ENCODE measurements at regions not wholly inside any gene's neighbourhood (a gene's known extent, or its start where the extent isn't known, plus 50 kb on each side); places are given as distances from the start of the nearest gene placed in this dataset.

DNA sequence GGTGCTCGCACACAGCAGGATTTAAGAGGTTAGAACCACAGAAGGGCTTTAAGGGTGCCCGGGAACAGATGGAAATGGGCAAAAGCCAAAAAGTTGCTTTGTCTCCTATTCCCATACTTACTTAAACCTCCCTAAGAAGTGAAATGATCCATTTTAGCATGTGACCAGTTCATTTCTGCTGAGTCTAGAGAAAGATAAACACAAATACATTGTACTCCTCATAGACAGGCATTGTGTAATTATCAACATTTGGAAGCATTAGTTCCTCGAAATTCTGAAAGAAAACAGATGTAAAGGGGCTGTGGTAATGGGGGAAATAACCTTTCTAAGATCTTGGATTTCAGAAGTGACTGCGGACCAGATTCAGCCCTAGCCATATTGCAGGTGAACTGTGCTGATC is 178.3 kb downstream of the CYB561 start:
- Mint-ChIP-seq H3K4me3 (ENCODE audit: unreplicated experiment) (no peak overlapping the region), H3K9me3 (ENCODE audit: unreplicated experiment) (peaks cover 10% of the 10 kb centered on the region), H3K36me3 (ENCODE audit: unreplicated experiment) (peaks cover 17% of the 10 kb centered on the region), H3K27me3 (ENCODE audit: unreplicated experiment) (no peaks in the 10 kb centered on the region), H3K4me1 (ENCODE audit: unreplicated experiment) (no peaks in the 10 kb centered on the region), H3K27ac (ENCODE audit: unreplicated experiment) (no peak overlapping the region)
- DNase-seq (ENCODE audit: extremely low spot score, unreplicated experiment), result no peak
- TF ChIP-seq, protein P1, sequence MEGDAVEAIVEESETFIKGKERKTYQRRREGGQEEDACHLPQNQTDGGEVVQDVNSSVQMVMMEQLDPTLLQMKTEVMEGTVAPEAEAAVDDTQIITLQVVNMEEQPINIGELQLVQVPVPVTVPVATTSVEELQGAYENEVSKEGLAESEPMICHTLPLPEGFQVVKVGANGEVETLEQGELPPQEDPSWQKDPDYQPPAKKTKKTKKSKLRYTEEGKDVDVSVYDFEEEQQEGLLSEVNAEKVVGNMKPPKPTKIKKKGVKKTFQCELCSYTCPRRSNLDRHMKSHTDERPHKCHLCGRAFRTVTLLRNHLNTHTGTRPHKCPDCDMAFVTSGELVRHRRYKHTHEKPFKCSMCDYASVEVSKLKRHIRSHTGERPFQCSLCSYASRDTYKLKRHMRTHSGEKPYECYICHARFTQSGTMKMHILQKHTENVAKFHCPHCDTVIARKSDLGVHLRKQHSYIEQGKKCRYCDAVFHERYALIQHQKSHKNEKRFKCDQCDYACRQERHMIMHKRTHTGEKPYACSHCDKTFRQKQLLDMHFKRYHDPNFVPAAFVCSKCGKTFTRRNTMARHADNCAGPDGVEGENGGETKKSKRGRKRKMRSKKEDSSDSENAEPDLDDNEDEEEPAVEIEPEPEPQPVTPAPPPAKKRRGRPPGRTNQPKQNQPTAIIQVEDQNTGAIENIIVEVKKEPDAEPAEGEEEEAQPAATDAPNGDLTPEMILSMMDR (IDR thresholded peaks at IDR 0.05), result no peak

DNA sequence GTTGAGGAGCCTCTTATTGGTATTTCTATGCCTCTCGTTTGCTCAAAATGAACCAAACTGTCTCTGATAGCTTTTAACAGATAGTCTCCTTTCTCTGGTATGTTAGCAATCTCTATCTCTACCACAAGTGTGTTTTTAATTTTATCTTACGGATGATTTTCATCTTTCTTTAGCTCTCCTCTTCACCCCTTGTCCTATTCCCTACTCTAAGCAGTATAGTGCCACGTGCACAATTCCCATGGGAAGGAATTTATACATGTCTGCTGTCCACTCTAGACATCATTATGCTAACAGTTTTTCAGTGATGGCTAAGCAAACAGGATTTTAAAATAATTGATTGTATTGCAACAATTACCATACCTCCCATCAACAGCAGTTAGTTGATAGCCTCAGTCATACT is 177.3 kb downstream of the CYB561 start:
- no peak for DNase-seq (ENCODE audit: extremely low spot score, unreplicated experiment)
- H3K9me3 Mint-ChIP-seq (ENCODE audit: unreplicated experiment), result peaks cover 10% of the 10 kb centered on the region
- no peaks in the 10 kb centered on the region for H3K27me3 Mint-ChIP-seq (ENCODE audit: unreplicated experiment)
- TF ChIP-seq, protein P1 (IDR thresholded peaks at IDR 0.05), result no peak
- peaks cover 17% of the 10 kb centered on the region for H3K36me3 Mint-ChIP-seq (ENCODE audit: unreplicated experiment)
- H3K4me3 Mint-ChIP-seq (ENCODE audit: unreplicated experiment), result no peak overlapping the region
- no peak overlapping the region for H3K27ac Mint-ChIP-seq (ENCODE audit: unreplicated experiment)
- H3K4me1 Mint-ChIP-seq (ENCODE audit: unreplicated experiment), result peaks cover 2% of the 10 kb centered on the region

DNA sequence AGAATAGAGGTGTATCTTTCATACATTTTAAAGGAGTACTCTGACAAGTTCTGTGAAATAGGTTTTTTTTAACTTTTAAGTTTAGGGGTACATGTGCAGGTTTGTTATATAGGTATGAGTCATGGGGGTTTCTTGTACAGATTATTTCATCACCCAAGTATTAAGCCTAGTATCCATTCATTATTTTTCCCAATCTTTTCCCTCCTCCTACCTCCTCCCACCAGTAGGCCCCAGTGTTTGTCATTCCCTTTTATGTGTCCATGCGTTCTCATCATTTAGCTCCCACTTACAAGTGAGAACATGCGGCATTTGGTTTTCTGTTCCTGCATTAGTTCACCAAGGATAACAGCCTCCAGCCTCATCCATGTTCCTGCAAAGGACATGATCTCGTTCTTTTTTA is 175.5 kb downstream of the CYB561 start:
- no peak overlapping the region for H3K4me3 Mint-ChIP-seq (ENCODE audit: unreplicated experiment)
- no peak for DNase-seq (ENCODE audit: extremely low spot score, unreplicated experiment)
- H3K27ac Mint-ChIP-seq (ENCODE audit: unreplicated experiment), result no peak overlapping the region
- peaks cover 14% of the 10 kb centered on the region for H3K4me1 Mint-ChIP-seq (ENCODE audit: unreplicated experiment)
- no peaks in the 10 kb centered on the region for H3K27me3 Mint-ChIP-seq (ENCODE audit: unreplicated experiment)
- H3K36me3 Mint-ChIP-seq (ENCODE audit: unreplicated experiment), result peaks cover 17% of the 10 kb centered on the region
- TF ChIP-seq, protein P1 (IDR thresholded peaks at IDR 0.05), result no peak
- H3K9me3 Mint-ChIP-seq (ENCODE audit: unreplicated experiment), result peaks cover 10% of the 10 kb centered on the region

DNA sequence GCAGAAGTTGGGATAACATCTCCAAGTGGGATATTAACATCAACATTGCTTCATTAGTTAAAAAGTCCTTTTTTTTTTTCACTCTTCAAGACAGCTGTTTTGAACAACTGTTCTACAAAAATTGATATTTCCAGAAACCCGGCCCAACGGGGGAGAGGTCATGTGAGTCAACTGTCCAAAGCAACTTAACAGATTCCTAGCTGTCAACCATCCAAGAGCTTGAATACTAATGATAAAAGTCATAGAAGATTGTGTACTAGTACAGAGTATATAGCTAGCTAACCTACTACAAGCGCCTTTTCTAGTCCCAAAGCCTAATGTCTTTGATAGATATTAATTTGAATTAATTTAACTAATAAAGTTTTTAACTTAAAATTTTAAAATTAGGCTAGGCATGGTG is 172.0 kb downstream of the CYB561 start:
- no peaks in the 10 kb centered on the region for H3K27me3 Mint-ChIP-seq (ENCODE audit: unreplicated experiment)
- H3K4me3 Mint-ChIP-seq (ENCODE audit: unreplicated experiment), result no peak overlapping the region
- TF ChIP-seq, protein P1 (IDR thresholded peaks at IDR 0.05), result no peak
- no peak for DNase-seq (ENCODE audit: extremely low spot score, unreplicated experiment)
- peaks cover 10% of the 10 kb centered on the region for H3K9me3 Mint-ChIP-seq (ENCODE audit: unreplicated experiment)
- H3K27ac Mint-ChIP-seq (ENCODE audit: unreplicated experiment), result no peak overlapping the region
- H3K4me1 Mint-ChIP-seq (ENCODE audit: unreplicated experiment), result peaks cover 37% of the 10 kb centered on the region
- H3K36me3 Mint-ChIP-seq (ENCODE audit: unreplicated experiment), result peaks cover 12% of the 10 kb centered on the region

DNA sequence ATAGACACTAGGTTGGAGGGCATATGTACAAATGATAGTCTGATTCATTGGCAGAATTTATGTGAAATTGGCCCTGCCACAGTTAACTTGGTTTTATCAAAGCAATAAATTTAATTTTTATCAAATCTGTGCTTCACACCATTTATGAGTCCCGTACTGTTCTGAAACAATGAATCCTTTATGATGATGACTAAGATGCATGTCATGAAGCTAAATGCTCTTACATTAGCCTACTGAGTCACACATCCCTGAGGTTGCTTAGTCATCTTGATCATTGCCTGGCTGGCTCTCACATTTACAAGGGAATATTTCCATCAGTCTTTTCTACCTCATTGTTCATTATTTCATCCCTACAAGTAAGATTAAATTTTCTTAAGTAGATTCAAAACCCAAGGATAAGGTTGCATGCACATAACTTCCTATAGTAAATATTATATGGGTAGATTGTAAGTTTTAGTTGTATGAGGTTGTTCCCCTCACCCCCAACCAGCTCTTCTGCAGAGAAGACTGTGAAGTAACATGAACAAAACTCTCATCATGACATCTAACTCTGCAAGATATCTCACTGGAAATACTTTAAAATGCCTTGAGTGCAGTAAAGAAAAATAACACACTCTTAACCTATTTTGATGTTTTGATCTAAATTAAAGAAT is 170.7 kb downstream of the CYB561 start:
- TF ChIP-seq, protein P1 (IDR thresholded peaks at IDR 0.05), result no peak
- H3K27ac Mint-ChIP-seq (ENCODE audit: unreplicated experiment), result peak overlapping the region; percentile 71
- DNase-seq (ENCODE audit: extremely low spot score, unreplicated experiment), result no peak
- peaks cover 8% of the 10 kb centered on the region for H3K36me3 Mint-ChIP-seq (ENCODE audit: unreplicated experiment)
- no peak overlapping the region for H3K4me3 Mint-ChIP-seq (ENCODE audit: unreplicated experiment)
- H3K27me3 Mint-ChIP-seq (ENCODE audit: unreplicated experiment), result no peaks in the 10 kb centered on the region
- H3K9me3 Mint-ChIP-seq (ENCODE audit: unreplicated experiment), result peaks cover 10% of the 10 kb centered on the region
- peaks cover 50% of the 10 kb centered on the region for H3K4me1 Mint-ChIP-seq (ENCODE audit: unreplicated experiment)
